Erythroblast (primary cell): ENCODE measurements at regions not wholly inside any gene's neighbourhood (a gene's known extent, or its start where the extent isn't known, plus 50 kb on each side); places are given as distances from the start of the nearest gene placed in this dataset.

Experiments
- GATA1 ChIP-seq: IDR thresholded peaks from 2 replicates; pipeline ENCODE4 v1.6.1; 2011; ENCODE audit warnings: low read depth, mild to moderate bottlenecking, control low read depth, low read length, moderate library complexity
- POLR2A ChIP-seq: IDR thresholded peaks from 2 replicates; pipeline ENCODE4 v1.6.1; 2011; ENCODE audit warnings: mild to moderate bottlenecking, low read length

- TF ChIP-seq POLR2A: no peak
- no peak for TF ChIP-seq GATA1
Observed at GRCh38 chr15:97691799-97692198, 268.7 kb upstream of the ARRDC4 start.
